ENCODE measurements at regions not wholly inside any gene's neighbourhood (a gene's known extent, or its start where the extent isn't known, plus 50 kb on each side); places are given as distances from the start of the nearest gene placed in this dataset.
A peak's percentile ranks its signal among the peaks of the same experiment; 100 is the strongest.

GRCh38 chr5:105688227-105688792 is 1982.4 kb downstream of the EFNA5 start:
- Histone ChIP-seq H3K27me3 (ENCODE audit: insufficient read depth, low read length) (no peaks in the 10 kb centered on the region), H3K36me3 (ENCODE audit: insufficient read depth, low read depth, low read length) (no peaks in the 10 kb centered on the region), H3K9me3 (ENCODE audit: insufficient read depth, low read depth, low read length) (no peaks in the 10 kb centered on the region), H3K9ac (ENCODE audit: low read depth, low read length) (no peak overlapping the region; the same call in 1 of the 2 replicates), H3K4me1 (ENCODE audit: insufficient read depth, low read length) (peaks cover 25% of the 10 kb centered on the region; the same call in 1 of the 2 replicates), H3K4me3 (ENCODE audit: low read length) (no peak overlapping the region), H3K27ac (ENCODE audit: low read length) (no peak overlapping the region)

DNA sequence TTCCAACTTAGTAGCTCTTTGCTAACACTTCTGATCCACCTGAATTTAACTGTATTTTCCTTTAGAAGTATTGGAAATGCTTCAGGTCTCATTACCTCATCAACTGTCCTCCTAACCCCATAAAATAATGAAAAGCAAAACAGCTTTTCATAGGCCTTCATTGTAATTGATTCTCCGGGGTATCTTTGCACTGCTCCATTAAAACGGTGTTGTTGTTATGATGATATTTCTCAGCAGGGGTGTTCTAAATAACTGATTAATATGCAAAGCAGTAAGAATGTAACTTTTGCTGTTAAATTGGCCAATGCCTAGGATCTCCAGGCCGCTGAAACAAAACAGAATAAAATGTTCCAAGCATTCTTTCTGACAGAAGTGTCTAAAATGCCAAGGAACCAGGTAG is 1983.2 kb downstream of the EFNA5 start:
- peaks cover 25% of the 10 kb centered on the region; the same call in 1 of the 2 replicates for H3K4me1 ChIP-seq (ENCODE audit: insufficient read depth, low read length)
- peak overlapping the region; percentile 23; the same call in 1 of the 2 replicates for H3K4me3 ChIP-seq (ENCODE audit: low read length)
- no peaks in the 10 kb centered on the region for H3K9me3 ChIP-seq (ENCODE audit: insufficient read depth, low read depth, low read length)
- peak overlapping the region; percentile 34; the same call in 1 of the 2 replicates for H3K9ac ChIP-seq (ENCODE audit: low read depth, low read length)
- no peaks in the 10 kb centered on the region for H3K27me3 ChIP-seq (ENCODE audit: insufficient read depth, low read length)
- H3K27ac ChIP-seq (ENCODE audit: low read length), result peak overlapping the region; percentile 33
- H3K36me3 ChIP-seq (ENCODE audit: insufficient read depth, low read depth, low read length), result no peaks in the 10 kb centered on the region

GRCh38 chr5:105685884-105686283 is 1984.9 kb downstream of the EFNA5 start:
- H3K4me3 ChIP-seq (ENCODE audit: low read length), result no peak overlapping the region
- no peaks in the 10 kb centered on the region for H3K27me3 ChIP-seq (ENCODE audit: insufficient read depth, low read length)
- H3K36me3 ChIP-seq (ENCODE audit: insufficient read depth, low read depth, low read length), result no peaks in the 10 kb centered on the region
- no peak overlapping the region for H3K9ac ChIP-seq (ENCODE audit: low read depth, low read length)
- no peaks in the 10 kb centered on the region for H3K9me3 ChIP-seq (ENCODE audit: insufficient read depth, low read depth, low read length)
- peaks cover 25% of the 10 kb centered on the region; the same call in 1 of the 2 replicates for H3K4me1 ChIP-seq (ENCODE audit: insufficient read depth, low read length)
- H3K27ac ChIP-seq (ENCODE audit: low read length), result no peak overlapping the region

DNA sequence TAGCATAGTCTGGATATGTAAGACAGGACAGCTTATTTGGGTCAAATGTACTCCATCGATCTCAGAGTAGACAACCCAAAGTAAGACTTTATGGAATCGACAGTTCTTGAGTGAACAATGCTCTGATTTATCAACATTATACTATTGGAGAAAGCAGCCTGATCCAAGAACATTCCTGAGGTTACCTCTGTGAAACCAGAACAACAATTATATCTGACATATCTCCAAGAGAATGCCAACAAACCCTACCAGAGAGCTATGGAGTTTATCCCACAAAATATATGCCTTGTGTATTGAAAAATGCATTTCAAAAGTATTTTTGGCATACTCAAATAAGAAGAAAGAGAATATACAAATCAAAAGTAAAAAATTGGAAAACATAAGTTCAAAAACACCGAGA is 1985.9 kb downstream of the EFNA5 start:
- Histone ChIP-seq H3K36me3 (ENCODE audit: insufficient read depth, low read depth, low read length) (no peaks in the 10 kb centered on the region), H3K4me3 (ENCODE audit: low read length) (no peak overlapping the region), H3K27ac (ENCODE audit: low read length) (no peak overlapping the region), H3K9ac (ENCODE audit: low read depth, low read length) (no peak overlapping the region), H3K9me3 (ENCODE audit: insufficient read depth, low read depth, low read length) (no peaks in the 10 kb centered on the region), H3K4me1 (ENCODE audit: insufficient read depth, low read length) (peaks cover 25% of the 10 kb centered on the region; the same call in 1 of the 2 replicates), H3K27me3 (ENCODE audit: insufficient read depth, low read length) (no peaks in the 10 kb centered on the region)

- no peak overlapping the region for H3K27ac ChIP-seq (ENCODE audit: low read length)
- H3K9me3 ChIP-seq (ENCODE audit: insufficient read depth, low read depth, low read length), result no peaks in the 10 kb centered on the region
- no peak overlapping the region for H3K4me3 ChIP-seq (ENCODE audit: low read length)
- H3K27me3 ChIP-seq (ENCODE audit: insufficient read depth, low read length), result no peaks in the 10 kb centered on the region
- no peak overlapping the region for H3K9ac ChIP-seq (ENCODE audit: low read depth, low read length)
- no peaks in the 10 kb centered on the region for H3K36me3 ChIP-seq (ENCODE audit: insufficient read depth, low read depth, low read length)
- no peaks in the 10 kb centered on the region for H3K4me1 ChIP-seq (ENCODE audit: insufficient read depth, low read length)
Measured at GRCh38 chr5:105680858-105681475, 1989.8 kb downstream of the EFNA5 start.

GRCh38 chr5:105677291-105677690 is 1993.4 kb downstream of the EFNA5 start:
- Histone ChIP-seq H3K9me3 (ENCODE audit: insufficient read depth, low read depth, low read length) (no peaks in the 10 kb centered on the region), H3K9ac (ENCODE audit: low read depth, low read length) (no peak overlapping the region), H3K4me1 (ENCODE audit: insufficient read depth, low read length) (no peaks in the 10 kb centered on the region), H3K27ac (ENCODE audit: low read length) (no peak overlapping the region), H3K4me3 (ENCODE audit: low read length) (no peak overlapping the region), H3K36me3 (ENCODE audit: insufficient read depth, low read depth, low read length) (no peaks in the 10 kb centered on the region), H3K27me3 (ENCODE audit: insufficient read depth, low read length) (no peaks in the 10 kb centered on the region)

DNA sequence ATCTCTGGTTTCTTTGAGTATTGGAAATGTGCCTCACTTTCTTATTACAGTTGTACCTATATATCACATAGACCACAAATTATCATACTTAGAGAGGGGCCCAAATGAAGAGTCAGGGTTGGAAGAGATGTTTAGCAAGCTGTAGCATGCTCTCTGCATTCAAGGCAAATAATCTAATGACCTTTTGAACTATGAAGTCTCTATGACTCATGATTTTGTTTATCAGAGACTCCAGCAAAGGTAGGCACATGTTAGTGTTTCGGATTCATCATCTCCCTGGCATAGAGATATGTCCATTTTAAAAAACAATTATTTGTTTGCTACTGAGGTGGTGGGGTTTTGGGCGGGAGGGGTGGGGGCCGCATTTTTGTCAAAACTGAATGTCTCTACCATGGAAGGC is 2000.1 kb downstream of the EFNA5 start:
- H3K27ac ChIP-seq (ENCODE audit: low read length), result no peak overlapping the region
- H3K27me3 ChIP-seq (ENCODE audit: insufficient read depth, low read length), result no peaks in the 10 kb centered on the region
- no peak overlapping the region for H3K9ac ChIP-seq (ENCODE audit: low read depth, low read length)
- H3K9me3 ChIP-seq (ENCODE audit: insufficient read depth, low read depth, low read length), result no peaks in the 10 kb centered on the region; the same call in none of the 2 replicates
- no peaks in the 10 kb centered on the region for H3K36me3 ChIP-seq (ENCODE audit: insufficient read depth, low read depth, low read length)
- no peaks in the 10 kb centered on the region for H3K4me1 ChIP-seq (ENCODE audit: insufficient read depth, low read length)
- H3K4me3 ChIP-seq (ENCODE audit: low read length), result no peak overlapping the region

GRCh38 chr5:105663671-105664070 is 2007.1 kb downstream of the EFNA5 start:
- Histone ChIP-seq H3K9me3 (ENCODE audit: insufficient read depth, low read depth, low read length) (no peaks in the 10 kb centered on the region; the same call in 1 of the 2 replicates), H3K4me3 (ENCODE audit: low read length) (no peak overlapping the region), H3K27me3 (ENCODE audit: insufficient read depth, low read length) (no peaks in the 10 kb centered on the region), H3K4me1 (ENCODE audit: insufficient read depth, low read length) (no peaks in the 10 kb centered on the region), H3K27ac (ENCODE audit: low read length) (no peak overlapping the region), H3K36me3 (ENCODE audit: insufficient read depth, low read depth, low read length) (no peaks in the 10 kb centered on the region), H3K9ac (ENCODE audit: low read depth, low read length) (no peak overlapping the region)

- Histone ChIP-seq H3K4me3 (ENCODE audit: low read length) (no peak overlapping the region), H3K9me3 (ENCODE audit: insufficient read depth, low read depth, low read length) (no peaks in the 10 kb centered on the region), H3K4me1 (ENCODE audit: insufficient read depth, low read length) (no peaks in the 10 kb centered on the region), H3K9ac (ENCODE audit: low read depth, low read length) (no peak overlapping the region), H3K27ac (ENCODE audit: low read length) (no peak overlapping the region), H3K27me3 (ENCODE audit: insufficient read depth, low read length) (no peaks in the 10 kb centered on the region), H3K36me3 (ENCODE audit: insufficient read depth, low read depth, low read length) (no peaks in the 10 kb centered on the region)
Measured at GRCh38 chr5:105659396-105659795, 2011.3 kb downstream of the EFNA5 start.

DNA sequence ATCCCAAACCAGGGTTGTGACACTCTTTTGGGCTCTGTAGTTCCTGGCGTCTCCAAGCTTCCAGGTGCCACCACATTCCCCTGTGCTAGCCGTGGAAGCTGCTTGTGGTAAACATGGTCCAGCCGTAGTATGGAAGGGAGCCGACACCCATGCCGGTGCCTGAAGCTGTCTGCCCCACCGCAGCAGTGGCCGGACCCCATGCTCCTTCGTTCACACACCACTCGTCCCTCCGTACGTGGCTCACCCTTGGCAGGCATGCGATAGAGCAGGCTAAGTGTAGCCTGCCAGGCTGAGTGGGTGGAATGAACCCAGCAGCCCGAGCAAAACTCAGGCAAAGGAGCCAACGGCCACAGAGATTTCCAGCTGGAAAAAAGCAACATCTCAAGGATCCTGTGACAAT is 2030.4 kb downstream of the EFNA5 start:
- H3K27me3 ChIP-seq (ENCODE audit: insufficient read depth, low read length), result no peaks in the 10 kb centered on the region
- no peaks in the 10 kb centered on the region for H3K36me3 ChIP-seq (ENCODE audit: insufficient read depth, low read depth, low read length)
- H3K4me1 ChIP-seq (ENCODE audit: insufficient read depth, low read length), result no peaks in the 10 kb centered on the region
- no peak overlapping the region for H3K4me3 ChIP-seq (ENCODE audit: low read length)
- no peak overlapping the region for H3K27ac ChIP-seq (ENCODE audit: low read length)
- no peak overlapping the region for H3K9ac ChIP-seq (ENCODE audit: low read depth, low read length)
- H3K9me3 ChIP-seq (ENCODE audit: insufficient read depth, low read depth, low read length), result peaks cover 3% of the 10 kb centered on the region; the same call in 1 of the 2 replicates

DNA sequence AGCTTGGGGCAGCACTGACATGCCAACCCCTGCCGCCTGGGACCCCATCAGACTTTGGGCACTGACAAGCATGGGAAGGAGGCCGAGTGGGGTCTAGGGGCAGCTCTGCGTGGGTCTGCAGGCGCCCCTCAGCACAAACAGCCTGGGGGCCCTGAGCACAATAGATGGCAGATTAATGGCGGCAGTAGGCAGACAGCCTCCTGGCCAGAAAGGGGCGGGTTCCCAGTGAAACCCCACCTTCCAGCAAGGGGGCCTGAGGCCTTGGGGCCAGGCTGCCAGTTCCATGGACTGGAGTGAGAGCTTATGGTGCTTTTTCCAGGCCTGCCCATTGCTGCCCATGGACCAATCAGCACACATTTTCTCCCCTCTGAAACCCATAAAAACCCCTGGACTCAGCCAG is 2031.2 kb downstream of the EFNA5 start:
- Histone ChIP-seq H3K36me3 (ENCODE audit: insufficient read depth, low read depth, low read length) (no peaks in the 10 kb centered on the region), H3K9me3 (ENCODE audit: insufficient read depth, low read depth, low read length) (peaks cover 3% of the 10 kb centered on the region; the same call in 1 of the 2 replicates), H3K27ac (ENCODE audit: low read length) (no peak overlapping the region), H3K27me3 (ENCODE audit: insufficient read depth, low read length) (no peaks in the 10 kb centered on the region), H3K4me1 (ENCODE audit: insufficient read depth, low read length) (no peaks in the 10 kb centered on the region), H3K9ac (ENCODE audit: low read depth, low read length) (no peak overlapping the region), H3K4me3 (ENCODE audit: low read length) (no peak overlapping the region)

GRCh38 chr5:105639068-105639467 is 2031.7 kb downstream of the EFNA5 start:
- Histone ChIP-seq H3K36me3 (ENCODE audit: insufficient read depth, low read depth, low read length) (no peaks in the 10 kb centered on the region), H3K27me3 (ENCODE audit: insufficient read depth, low read length) (no peaks in the 10 kb centered on the region), H3K9ac (ENCODE audit: low read depth, low read length) (no peak overlapping the region), H3K27ac (ENCODE audit: low read length) (no peak overlapping the region), H3K4me1 (ENCODE audit: insufficient read depth, low read length) (no peaks in the 10 kb centered on the region), H3K4me3 (ENCODE audit: low read length) (no peak overlapping the region), H3K9me3 (ENCODE audit: insufficient read depth, low read depth, low read length) (no peaks in the 10 kb centered on the region)

Data from iPS-20b (cell line).